PFSK-1 (cell line): ENCODE measurements at regions not wholly inside any gene's neighbourhood (a gene's known extent, or its start where the extent isn't known, plus 50 kb on each side); places are given as distances from the start of the nearest gene placed in this dataset.

Experiments
- FOXP2 ChIP-seq: optimal IDR thresholded peaks from 2 replicates; pipeline ENCODE3; 2011; ENCODE audit warnings: borderline replicate concordance, control low read depth, inconsistent platforms; ENCODE audit not compliant: insufficient read depth; ENCODE audit errors: extremely low read length, extremely low read depth
- POLR2AphosphoS5 ChIP-seq: IDR thresholded peaks from 2 replicates; pipeline ENCODE4 v1.6.1; 2012; ENCODE audit warnings: low read depth, mild to moderate bottlenecking, control low read depth, low read length, moderate library complexity
- REST ChIP-seq, 2 experiments: IDR thresholded peaks; 2 replicates each; pipeline versions ENCODE4 v1.6.1 to v1.8.0; 2011 to 2012; ENCODE audit warnings: low read depth in 2 of 2, low read length in 2 of 2, control low read depth in 1 of 2, inconsistent platforms in 1 of 2, mild to moderate bottlenecking in 1 of 2, moderate library complexity in 1 of 2; ENCODE audit not compliant: insufficient read depth in 1 of 2
- TAF1 ChIP-seq: IDR thresholded peaks from 2 replicates; pipeline ENCODE4 v1.6.1; 2012; ENCODE audit warnings: low read length, control low read depth, borderline replicate concordance; ENCODE audit not compliant: insufficient read depth

- TF ChIP-seq REST (IDR thresholded peaks at IDR 0.05; ENCODE audit: insufficient read depth in 1 of 2, low read depth in 2 of 2, low read length in 2 of 2): no peak
- no peak for TF ChIP-seq TAF1
- no peak for TF ChIP-seq FOXP2
- TF ChIP-seq POLR2AphosphoS5: no peak
Observed at GRCh38 chr14:58697930-58698642, 60.3 kb downstream of the DACT1 start.
